GM19395 (cell line): ENCODE measurements at regions not wholly inside any gene's neighbourhood (a gene's known extent, or its start where the extent isn't known, plus 50 kb on each side); places are given as distances from the start of the nearest gene placed in this dataset.
"Not testable (repeated sequence)": the region's sequence is repeated elsewhere in the genome, so short reads cannot be mapped to it uniquely, and the experiment has no call there.

Experiments
- ATAC-seq: cut with Tn5 transposase; IDR thresholded peaks from one replicate; pipeline ENCODE4 v1.9.1; 2021; ENCODE audit warnings: mild to moderate bottlenecking, moderate library complexity; ENCODE audit not compliant: unreplicated experiment

GRCh38 chr9:40909821-40910220, 218.7 kb downstream of the FOXD4L6 start:
- ATAC-seq = no peak

GRCh38 chr9:40909111-40909510, 219.4 kb downstream of the FOXD4L6 start:
- ATAC-seq = not testable (repeated sequence)

GRCh38 chr9:40907657-40908624, 220.5 kb downstream of the FOXD4L6 start:
- no peak for ATAC-seq

GRCh38 chr9:40906879-40907278, 221.6 kb downstream of the FOXD4L6 start:
- ATAC-seq = not testable (repeated sequence)

GRCh38 chr9:40892315-40892714, 236.2 kb downstream of the FOXD4L6 start:
- not testable (repeated sequence) for ATAC-seq

GRCh38 chr9:40885858-40886257, 242.6 kb downstream of the FOXD4L6 start:
- ATAC-seq = not testable (repeated sequence)

- ATAC-seq = not testable (repeated sequence)
These were observed 243.5 kb downstream of the FOXD4L6 start for GRCh38 chr9:40884902-40885490.

- no peak for ATAC-seq
These were observed 244.2 kb downstream of the FOXD4L6 start for GRCh38 chr9:40884072-40884901.

- not testable (repeated sequence) for ATAC-seq
These were observed 244.9 kb downstream of the FOXD4L6 start for GRCh38 chr9:40883423-40884071.

GRCh38 chr9:40873753-40874295, 254.7 kb downstream of the FOXD4L6 start:
- not testable (repeated sequence) for ATAC-seq

- not testable (repeated sequence) for ATAC-seq
These were observed 260.0 kb downstream of the FOXD4L6 start for GRCh38 chr9:40868437-40868836.
